IMR-90 (cell line): ENCODE measurements at regions not wholly inside any gene's neighbourhood (a gene's known extent, or its start where the extent isn't known, plus 50 kb on each side); places are given as distances from the start of the nearest gene placed in this dataset.
A peak's percentile ranks its signal among the peaks of the same experiment; 100 is the strongest.

ENCODE experiments used
- FOS ChIP-seq: fragments of 150-350 bp; IDR thresholded peaks from 2 replicates; pipeline ENCODE4 v1.6.1; 2016; ENCODE audit warnings: low read depth, low read length
- TF ChIP-seq, protein P1 (sequence below): conservative IDR thresholded peaks from 2 replicates; pipeline ENCODE4 v1.5.1; 2012; ENCODE audit warnings: mild to moderate bottlenecking, low read depth, low read length, improper control_type of control experiment

GRCh38 chr6:157761331-157761921 lies 61.6 kb upstream of the SNX9 start:
- TF ChIP-seq, protein P1, sequence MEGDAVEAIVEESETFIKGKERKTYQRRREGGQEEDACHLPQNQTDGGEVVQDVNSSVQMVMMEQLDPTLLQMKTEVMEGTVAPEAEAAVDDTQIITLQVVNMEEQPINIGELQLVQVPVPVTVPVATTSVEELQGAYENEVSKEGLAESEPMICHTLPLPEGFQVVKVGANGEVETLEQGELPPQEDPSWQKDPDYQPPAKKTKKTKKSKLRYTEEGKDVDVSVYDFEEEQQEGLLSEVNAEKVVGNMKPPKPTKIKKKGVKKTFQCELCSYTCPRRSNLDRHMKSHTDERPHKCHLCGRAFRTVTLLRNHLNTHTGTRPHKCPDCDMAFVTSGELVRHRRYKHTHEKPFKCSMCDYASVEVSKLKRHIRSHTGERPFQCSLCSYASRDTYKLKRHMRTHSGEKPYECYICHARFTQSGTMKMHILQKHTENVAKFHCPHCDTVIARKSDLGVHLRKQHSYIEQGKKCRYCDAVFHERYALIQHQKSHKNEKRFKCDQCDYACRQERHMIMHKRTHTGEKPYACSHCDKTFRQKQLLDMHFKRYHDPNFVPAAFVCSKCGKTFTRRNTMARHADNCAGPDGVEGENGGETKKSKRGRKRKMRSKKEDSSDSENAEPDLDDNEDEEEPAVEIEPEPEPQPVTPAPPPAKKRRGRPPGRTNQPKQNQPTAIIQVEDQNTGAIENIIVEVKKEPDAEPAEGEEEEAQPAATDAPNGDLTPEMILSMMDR = no peak
- TF ChIP-seq FOS = peak; percentile 71; the same call in 1 of the 2 replicates
